Common myeloid progenitor, CD34-positive (primary cell): ENCODE measurements at regions not wholly inside any gene's neighbourhood (a gene's known extent, or its start where the extent isn't known, plus 50 kb on each side); places are given as distances from the start of the nearest gene placed in this dataset.
"Not testable (repeated sequence)": the region's sequence is repeated elsewhere in the genome, so short reads cannot be mapped to it uniquely, and the experiment has no call there.

ENCODE experiments used
- CTCF ChIA-PET: fragments of 350-600 bp; sonication (Branson Sonifier 250); formaldehyde crosslinking; loops from one replicate; lab custom pipeline; 2021; ENCODE audit warnings: antibody characterized with exemption; lab: Charles Lee
- POLR2A ChIA-PET: fragments of 350-600 bp; sonication (Branson Sonifier 250); formaldehyde crosslinking; loops from one replicate; lab custom pipeline; 2021; ENCODE audit warnings: antibody characterized with exemption; lab: Charles Lee
- DNase-seq, 3 donors: peaks; one replicate each; pipeline versions ENCODE4 v3.0.0 to v3.0.0-alpha.2; 2013
- H3K27ac ChIP-seq, 2 experiments: 1 replicate in 1 of 2; 2 replicates in 1 of 2; pipeline ENCODE4 v1.7.0; 2013; ENCODE audit warnings: inconsistent platforms in 2 of 2, low read length in 2 of 2, mild to moderate bottlenecking in 2 of 2, low read depth in 1 of 2, moderate library complexity in 1 of 2; ENCODE audit not compliant: severe bottlenecking in 2 of 2, insufficient read depth in 1 of 2, poor library complexity in 1 of 2
- H3K27me3 ChIP-seq, 5 experiments: replicated peaks in 2 of 5; 1 replicate in 3 of 5; 2 replicates in 2 of 5; pipeline versions ENCODE4 v1.6.1 to v1.7.0; 2013; ENCODE audit warnings: low read length in 4 of 5, mild to moderate bottlenecking in 2 of 5, moderate library complexity in 2 of 5, inconsistent platforms in 1 of 5; ENCODE audit not compliant: insufficient read depth in 5 of 5, control insufficient read depth in 4 of 5
- H3K36me3 ChIP-seq, 4 experiments: 1 replicate in 2 of 4; 2 replicates in 2 of 4; pipeline versions ENCODE4 v1.6.1 to v1.7.0; 2013; ENCODE audit warnings: low read length in 3 of 4, control low read depth in 1 of 4, mild to moderate bottlenecking in 1 of 4; ENCODE audit not compliant: control insufficient read depth in 4 of 4, insufficient read depth in 4 of 4
- H3K4me1 ChIP-seq, 4 experiments: 1 replicate in 3 of 4; 2 replicates in 1 of 4; pipeline versions ENCODE4 v1.6.1 to v1.7.1; 2013; ENCODE audit warnings: low read length in 3 of 4, mild to moderate bottlenecking in 3 of 4, control low read depth in 1 of 4, inconsistent platforms in 1 of 4, moderate library complexity in 1 of 4; ENCODE audit not compliant: control insufficient read depth in 4 of 4, insufficient read depth in 4 of 4; ENCODE audit errors: control extremely low read depth in 1 of 4
- H3K4me3 ChIP-seq, 7 experiments: 1 replicate in 4 of 7; 2 replicates in 3 of 7; pipeline versions ENCODE4 v1.5.1 to v1.7.0; 2013; ENCODE audit warnings: mild to moderate bottlenecking in 7 of 7, low read length in 6 of 7, moderate library complexity in 6 of 7, inconsistent platforms in 2 of 7, low read depth in 2 of 7, control low read depth in 1 of 7; ENCODE audit not compliant: insufficient read depth in 4 of 7, control insufficient read depth in 1 of 7; ENCODE audit errors: extremely low read depth in 1 of 7
- H3K9me3 ChIP-seq, 5 experiments: 1 replicate in 4 of 5; 2 replicates in 1 of 5; pipeline versions ENCODE4 v1.6.1 to v1.7.1; 2013; ENCODE audit warnings: low read length in 4 of 5, mild to moderate bottlenecking in 2 of 5, inconsistent platforms in 1 of 5, low read depth in 1 of 5, moderate library complexity in 1 of 5; ENCODE audit not compliant: control insufficient read depth in 4 of 5, insufficient read depth in 2 of 5; ENCODE audit errors: control extremely low read depth in 1 of 5
- whole genome bisulfite sequencing: methylation state at CpG from one replicate; pipeline ENCODE4 v1.1.5; 2013; ENCODE audit not compliant: insufficient coverage; 5-methylcytosine and 5-hydroxymethylcytosine counted together

- WGBS, result no CpG with 5 or more reads among the region's 4 CpGs
- DNase-seq, H3K27ac ChIP-seq, H3K9me3 ChIP-seq, H3K36me3 ChIP-seq, POLR2A ChIA-PET, H3K27me3 ChIP-seq, H3K4me3 ChIP-seq, CTCF ChIA-PET, H3K4me1 ChIP-seq: not testable (repeated sequence)
These were observed 74.7 kb downstream of the FOXD4L6 start for GRCh38 chr9:41053666-41054363.

DNA sequence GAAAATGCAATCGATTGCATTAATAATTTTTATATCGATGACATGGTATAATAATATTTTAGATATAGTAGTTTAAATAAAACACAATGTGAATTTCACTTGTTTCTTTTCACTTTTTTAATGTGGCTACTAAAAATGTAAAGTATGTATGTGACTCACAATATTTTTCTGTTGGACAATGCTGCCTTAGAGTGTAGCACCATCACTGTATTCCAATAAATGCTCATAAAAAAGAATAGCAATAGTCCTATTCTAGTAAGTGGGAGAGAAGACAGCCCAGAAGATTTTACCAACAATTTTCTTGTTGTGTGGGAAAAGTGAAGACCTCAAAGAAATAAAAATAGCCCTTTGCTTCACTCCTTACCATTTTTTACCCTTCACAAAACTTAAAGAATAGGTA, 79.8 kb downstream of the FOXD4L6 start:
- H3K27me3 ChIP-seq, H3K27ac ChIP-seq, H3K9me3 ChIP-seq, H3K4me3 ChIP-seq, CTCF ChIA-PET, H3K36me3 ChIP-seq, POLR2A ChIA-PET, DNase-seq, H3K4me1 ChIP-seq: not testable (repeated sequence)
- no CpG with 5 or more reads among the region's 2 CpGs for WGBS

- H3K27ac ChIP-seq, H3K9me3 ChIP-seq, POLR2A ChIA-PET, CTCF ChIA-PET, H3K36me3 ChIP-seq, DNase-seq, H3K4me1 ChIP-seq, H3K4me3 ChIP-seq, H3K27me3 ChIP-seq: not testable (repeated sequence)
These were observed 80.7 kb downstream of the FOXD4L6 start for GRCh38 chr9:41047792-41048191.

GRCh38 chr9:41044930-41045329, 83.6 kb downstream of the FOXD4L6 start:
- POLR2A ChIA-PET, CTCF ChIA-PET: not testable (repeated sequence)

DNA sequence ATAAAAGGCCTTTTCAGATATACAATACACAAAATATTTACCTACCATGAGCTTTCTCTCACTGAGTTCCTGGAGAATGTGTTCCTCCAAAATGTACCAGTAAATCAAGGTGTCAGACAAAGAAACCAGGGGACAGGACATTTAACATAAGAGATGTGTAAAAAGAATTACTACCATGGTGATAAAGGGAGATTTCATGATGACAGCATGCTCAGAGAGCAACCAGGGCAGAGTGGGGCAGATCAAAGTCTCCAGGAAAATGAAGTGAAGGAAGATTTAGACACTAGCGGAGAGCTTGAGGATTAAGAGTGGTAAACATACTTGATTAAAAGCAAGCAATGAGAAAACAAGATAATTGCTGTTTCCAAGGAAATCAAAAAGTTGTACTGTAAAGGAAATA, 85.0 kb downstream of the FOXD4L6 start:
- H3K9me3 ChIP-seq, H3K27me3 ChIP-seq, DNase-seq, H3K4me3 ChIP-seq, H3K27ac ChIP-seq, H3K36me3 ChIP-seq, POLR2A ChIA-PET, CTCF ChIA-PET, H3K4me1 ChIP-seq: not testable (repeated sequence)
- no CpG with 5 or more reads among the region's 1 CpG for WGBS

More at GRCh38 chr9:41044930-41045329, 83.6 kb downstream of the FOXD4L6 start:
- DNase-seq, H3K9me3 ChIP-seq, H3K36me3 ChIP-seq, H3K27ac ChIP-seq, H3K4me1 ChIP-seq, H3K27me3 ChIP-seq, H3K4me3 ChIP-seq: not testable (repeated sequence)
- no CpG with 5 or more reads among the region's 2 CpGs for WGBS

- POLR2A ChIA-PET, CTCF ChIA-PET, DNase-seq, H3K27me3 ChIP-seq, H3K27ac ChIP-seq, H3K4me1 ChIP-seq, H3K9me3 ChIP-seq, H3K4me3 ChIP-seq, H3K36me3 ChIP-seq: not testable (repeated sequence)
- 57% methylated on average over 2 of the region's 4 CpGs for WGBS
These were observed 86.4 kb downstream of the FOXD4L6 start for GRCh38 chr9:41042111-41042510.

- POLR2A ChIA-PET, H3K4me1 ChIP-seq, H3K9me3 ChIP-seq, H3K27ac ChIP-seq, H3K36me3 ChIP-seq, H3K27me3 ChIP-seq, H3K4me3 ChIP-seq, DNase-seq, CTCF ChIA-PET: not testable (repeated sequence)
These were observed 87.7 kb downstream of the FOXD4L6 start for GRCh38 chr9:41040705-41041342.
